Gastroesophageal sphincter (tissue), 3 donors: ENCODE measurements at regions not wholly inside any gene's neighbourhood (a gene's known extent, or its start where the extent isn't known, plus 50 kb on each side); places are given as distances from the start of the nearest gene placed in this dataset.

Source experiments
- CTCF ChIP-seq, 4 experiments: fragments of 200-600 bp in 2 of 4; fragments of 450-650 bp in 2 of 4; sonication (generic) in 1 of 4; IDR thresholded peaks; one replicate each; pipeline ENCODE4 v1.5.1; 2017 to 2019; ENCODE audit warnings: antibody characterized with exemption in 4 of 4, mild to moderate bottlenecking in 2 of 4, moderate library complexity in 2 of 4
- EP300 ChIP-seq: sonication (generic); formaldehyde crosslinking; IDR thresholded peaks from one replicate; pipeline ENCODE4 v1.6.1; 2017; ENCODE audit warnings: antibody characterized with exemption, mild to moderate bottlenecking
- POLR2A ChIP-seq, 2 donors: fragments of 450-650 bp; IDR thresholded peaks; one replicate each; pipeline ENCODE4 v1.6.1; 2017; ENCODE audit warnings: antibody characterized with exemption in 2 of 2, mild to moderate bottlenecking in 2 of 2, moderate library complexity in 1 of 2
- POLR2AphosphoS5 ChIP-seq: sonication (generic); formaldehyde crosslinking; IDR thresholded peaks from one replicate; pipeline ENCODE4 v1.6.1; 2017; ENCODE audit warnings: antibody characterized with exemption

- no peak for TF ChIP-seq CTCF (IDR thresholded peaks at IDR 0.05)
- TF ChIP-seq POLR2AphosphoS5: no peak
- TF ChIP-seq POLR2A (IDR thresholded peaks at IDR 0.05): no peak
- no peak for TF ChIP-seq EP300
Observed at GRCh38 chr12:127552838-127553237, 714.1 kb upstream of the TMEM132C start.
